Stimulated activated CD4-positive, alpha-beta T cell treated with anti-CD3 and anti-CD28 coated beads, Interleukin-2, amount 100 ng/mL, for 4 hours (primary cell): ENCODE measurements at regions not wholly inside any gene's neighbourhood (a gene's known extent, or its start where the extent isn't known, plus 50 kb on each side); places are given as distances from the start of the nearest gene placed in this dataset.

Source experiments
- DNase-seq: peaks from one replicate; pipeline ENCODE4 v3.0.0-alpha.2; 2020; ENCODE audit warnings: low read depth

DNA sequence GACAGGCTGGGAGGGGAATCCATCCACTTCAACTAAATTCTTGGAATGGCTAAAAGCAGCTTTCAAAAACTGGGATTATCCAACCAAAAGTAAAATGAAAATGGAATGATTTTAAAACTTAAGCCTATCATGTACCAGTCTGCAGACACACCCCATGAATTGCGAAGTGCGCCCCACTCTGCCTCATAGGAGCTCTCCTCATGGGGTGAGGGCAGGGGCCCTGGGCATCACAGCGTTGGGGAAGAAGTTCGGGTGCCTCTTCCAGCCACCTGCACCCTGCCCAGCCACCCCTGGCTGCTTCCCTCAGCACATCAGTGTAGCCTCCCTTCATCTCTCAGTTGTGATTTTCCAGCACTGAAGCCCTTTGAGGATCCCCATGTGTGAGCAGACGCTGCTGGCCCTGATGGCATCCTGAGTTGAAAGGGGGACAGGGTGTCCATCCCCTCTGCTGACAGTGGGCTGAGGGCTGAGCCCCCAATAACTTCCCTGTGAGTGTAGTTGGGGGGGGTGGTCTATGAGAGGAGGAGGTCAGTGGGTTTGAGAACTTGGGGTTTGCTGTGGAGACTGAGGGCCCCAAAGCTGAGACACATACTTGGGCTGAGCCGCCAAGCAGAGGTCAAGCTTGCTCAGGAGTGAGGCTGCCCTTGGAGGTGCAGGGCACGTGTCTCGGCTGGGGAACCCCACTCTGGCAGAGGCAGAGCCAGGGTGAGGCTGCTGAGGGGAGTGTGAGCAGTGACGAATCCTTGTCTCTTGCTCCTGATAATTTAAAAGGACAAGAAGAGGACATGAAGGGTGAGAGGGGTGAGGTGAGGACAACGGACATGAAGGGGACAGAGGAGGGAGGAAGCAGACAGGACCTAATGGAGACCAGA, 542.1 kb downstream of the TCERG1L start:
- DNase-seq: no peak

DNA sequence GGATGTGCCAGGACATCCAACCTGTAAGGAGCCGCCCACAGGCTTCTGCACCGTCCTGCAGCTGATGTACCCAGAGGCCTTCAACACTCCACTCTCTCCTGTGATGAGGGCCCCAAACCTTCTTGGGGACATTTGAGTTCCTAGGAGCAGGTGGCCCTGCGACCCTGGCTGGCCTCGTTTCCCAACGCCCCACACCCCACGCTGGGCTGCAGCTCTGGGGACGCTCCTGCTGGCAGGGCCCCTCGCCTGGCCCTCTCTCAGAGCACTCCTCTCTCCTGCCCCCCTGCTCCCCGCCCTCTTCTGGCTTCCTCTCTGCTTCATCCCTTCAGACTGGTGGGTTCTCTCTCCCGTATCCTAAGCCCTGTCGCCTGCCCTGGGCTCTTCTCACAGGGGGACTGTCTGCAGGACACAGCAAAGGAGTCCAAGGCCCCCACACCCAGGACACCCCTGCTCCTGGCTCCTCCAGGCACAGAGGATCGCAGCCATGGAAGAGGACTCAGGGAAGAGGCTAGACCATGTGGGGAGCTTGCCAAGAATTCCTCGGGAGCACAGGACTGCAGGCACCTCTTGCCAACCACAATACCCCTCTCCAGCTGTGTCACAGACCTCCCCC, 541.4 kb downstream of the TCERG1L start:
- no peak for DNase-seq

DNA sequence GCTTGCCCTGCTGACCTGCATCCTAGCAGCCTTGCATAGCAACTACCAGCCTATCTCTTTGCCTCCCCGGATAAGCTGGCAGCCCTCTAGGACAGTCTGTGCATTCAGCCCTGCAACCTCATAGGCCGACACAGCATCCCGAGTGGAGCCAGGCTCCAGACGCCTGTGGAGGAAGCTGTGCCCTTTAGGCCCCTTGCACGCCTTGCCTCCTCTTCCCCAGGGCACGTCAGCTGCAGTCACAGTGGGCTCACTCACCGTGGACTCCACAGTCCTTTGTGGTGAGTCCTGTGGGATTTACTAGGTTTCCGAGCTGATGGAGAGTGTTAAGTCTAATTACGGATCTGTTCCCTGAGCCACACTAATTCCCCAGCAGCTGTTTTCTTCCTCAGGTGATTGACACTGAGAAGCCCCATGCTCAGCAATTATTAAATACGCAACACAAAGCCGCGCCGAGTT, 540.0 kb downstream of the TCERG1L start:
- no peak for DNase-seq

GRCh38 chr10:130772056-130772455, 539.5 kb downstream of the TCERG1L start:
- DNase-seq: no peak

DNA sequence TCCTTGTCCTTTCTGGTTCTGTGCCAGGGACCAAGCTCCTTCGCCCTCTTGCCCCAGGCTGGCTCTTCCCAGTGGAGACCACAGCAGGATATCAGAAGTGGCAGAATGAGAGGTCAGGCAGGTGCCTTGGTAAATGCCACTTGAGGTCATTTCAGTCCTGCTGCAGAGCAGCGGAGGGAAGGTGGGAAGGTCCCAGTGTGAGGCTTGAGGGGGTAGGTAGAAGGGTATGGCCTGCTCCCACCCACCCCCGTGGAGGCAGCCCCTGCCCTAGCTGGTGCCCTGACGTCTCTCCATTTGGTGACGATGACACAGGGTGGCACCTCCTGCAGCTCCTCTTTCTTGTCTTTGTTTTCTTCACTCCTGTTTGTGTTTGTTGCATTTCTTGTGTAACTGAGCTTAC, 538.8 kb downstream of the TCERG1L start:
- no peak for DNase-seq

DNA sequence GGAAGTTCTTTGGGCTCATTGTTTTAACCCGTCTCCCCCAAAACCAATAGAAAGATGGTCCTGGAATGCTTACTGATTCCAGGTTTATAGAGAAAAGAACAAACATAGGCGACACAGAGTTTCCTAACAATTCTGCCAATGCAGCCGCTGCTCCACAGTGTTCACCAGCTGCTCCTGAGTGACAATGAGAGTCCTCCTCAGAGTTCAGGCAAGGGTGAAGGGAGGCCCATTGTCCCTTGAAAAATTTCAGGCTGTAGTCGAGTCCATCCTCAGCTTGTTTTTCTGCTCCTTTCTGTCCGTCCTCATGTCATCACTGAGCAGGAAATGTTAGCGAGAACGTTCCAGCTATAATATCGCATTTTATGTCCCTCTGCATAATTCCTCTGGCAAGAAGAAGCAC, 537.6 kb downstream of the TCERG1L start:
- no peak for DNase-seq

DNA sequence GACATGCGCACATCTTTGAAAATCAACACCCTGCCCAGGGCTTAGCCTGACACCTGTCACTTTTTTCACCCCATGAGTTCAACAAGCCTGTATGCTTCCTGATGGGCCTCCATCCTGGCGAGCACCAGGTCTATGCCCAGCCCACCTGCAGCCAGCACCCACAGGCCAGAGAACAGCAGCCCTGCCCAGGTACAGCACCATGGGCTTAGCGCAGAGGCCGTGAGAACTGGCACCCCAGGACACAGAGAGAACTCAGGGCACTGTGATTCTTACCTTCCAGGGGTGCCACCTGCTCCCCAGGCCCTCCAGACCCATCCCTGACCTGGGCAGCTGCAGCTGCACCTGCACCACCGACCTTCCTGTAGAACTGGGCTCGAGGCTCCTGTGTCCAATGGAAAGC, 536.6 kb downstream of the TCERG1L start:
- DNase-seq: no peak

DNA sequence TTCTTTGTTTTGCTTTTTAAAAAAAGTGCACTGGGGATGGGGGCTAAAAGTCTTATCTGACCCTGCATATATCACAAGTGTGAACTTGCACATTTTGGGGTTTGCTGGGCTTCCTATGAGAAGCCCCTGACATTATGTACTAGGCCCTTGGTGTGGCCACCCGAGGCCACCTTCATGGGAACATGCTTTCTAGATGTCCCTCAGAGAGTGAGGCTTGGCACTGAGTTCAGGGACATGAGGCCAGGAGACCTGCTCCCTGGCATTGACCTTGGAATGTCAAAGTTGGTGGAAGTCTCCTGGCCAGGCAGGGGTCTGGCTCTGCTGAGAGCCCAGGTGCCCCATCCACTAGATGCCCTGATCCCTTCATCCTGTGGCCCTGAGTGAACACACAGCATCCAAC, 536.2 kb downstream of the TCERG1L start:
- no peak for DNase-seq

DNA sequence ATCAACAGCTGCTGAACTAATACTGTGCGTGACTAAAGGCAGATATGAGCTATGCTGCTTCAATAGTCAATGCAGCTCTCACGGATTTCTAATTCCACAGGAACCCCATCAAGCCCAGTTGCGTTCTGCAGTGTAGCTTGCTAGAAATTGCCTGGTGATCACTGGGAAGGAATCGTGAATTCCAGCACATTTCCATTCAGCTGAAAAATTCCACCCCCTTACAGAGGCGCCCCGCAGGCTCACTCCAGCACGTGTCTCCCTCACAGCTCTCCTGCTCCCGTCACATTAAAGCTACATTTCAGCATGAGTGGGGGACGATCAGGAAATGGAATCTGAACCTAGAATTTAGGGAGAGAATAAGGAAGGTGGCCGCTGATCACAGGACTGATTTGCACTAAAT, 534.8 kb downstream of the TCERG1L start:
- no peak for DNase-seq

DNA sequence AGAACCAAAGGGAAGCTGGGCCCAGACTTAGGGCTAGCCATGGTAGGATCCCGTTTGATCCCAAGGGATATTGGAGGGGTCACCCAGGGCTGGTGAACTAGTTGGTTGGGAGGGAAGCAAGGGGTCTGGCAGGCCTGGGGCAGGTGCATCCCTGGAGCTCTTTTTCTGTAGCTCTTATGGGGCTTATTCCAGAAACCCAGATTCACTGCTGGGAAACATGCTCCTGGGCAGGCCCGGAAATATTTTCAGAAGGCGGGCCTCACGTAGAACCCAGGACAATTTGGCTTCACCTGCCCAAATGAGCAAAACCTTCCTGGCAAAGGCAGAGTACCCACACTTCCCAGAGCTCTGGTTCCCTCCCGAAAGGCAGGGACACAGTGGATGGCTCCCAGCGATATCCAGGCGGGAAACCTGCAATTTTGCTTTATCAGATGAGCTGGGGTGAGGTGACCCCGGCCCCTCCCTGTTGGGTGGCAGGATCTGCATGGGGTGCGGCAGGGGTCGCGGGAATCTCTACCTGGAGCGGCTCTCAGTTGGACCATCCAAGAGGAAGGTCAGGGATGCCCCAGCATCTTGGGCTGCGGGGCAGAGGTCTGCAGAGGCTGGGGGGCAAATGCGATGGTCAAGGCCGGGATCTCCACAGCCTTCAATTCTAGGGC, 533.9 kb downstream of the TCERG1L start:
- no peak for DNase-seq

DNA sequence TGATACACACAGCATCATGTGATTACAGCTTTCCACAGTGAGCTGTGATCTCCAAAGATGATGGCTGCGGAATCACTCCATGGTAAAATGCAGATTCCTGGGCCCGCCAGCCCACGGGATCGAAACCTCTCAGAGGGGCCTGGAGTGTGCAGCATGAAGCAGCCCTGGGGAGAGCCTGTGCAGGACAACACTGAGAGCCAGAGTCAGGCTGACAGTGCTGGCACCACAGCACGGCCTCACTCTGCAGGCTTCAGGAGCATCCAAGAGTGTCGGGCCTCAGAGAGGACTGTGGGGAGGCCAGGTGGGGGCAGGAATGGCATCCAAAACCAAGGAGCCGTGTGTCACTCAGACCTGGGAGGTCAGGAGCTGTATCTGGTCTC, 533.4 kb downstream of the TCERG1L start:
- no peak for DNase-seq

DNA sequence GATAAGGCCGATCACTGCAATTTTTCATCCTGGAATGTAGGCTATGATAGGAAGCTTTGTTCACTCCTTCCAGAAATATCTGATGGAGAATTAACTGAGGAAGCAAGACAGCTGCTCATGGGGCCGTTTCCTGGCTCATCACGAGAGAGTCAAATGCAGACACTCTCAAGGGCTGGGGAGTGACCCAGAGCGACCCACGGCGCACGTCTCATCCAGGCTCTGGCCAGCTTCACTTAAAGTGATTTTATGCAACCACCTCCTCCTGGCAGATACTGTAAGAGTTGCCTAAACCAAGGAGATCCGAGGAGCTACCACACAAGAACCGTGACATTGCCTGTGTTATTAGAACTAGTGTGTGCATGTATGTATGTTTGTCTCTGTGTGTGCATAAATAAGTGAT, 530.8 kb downstream of the TCERG1L start:
- DNase-seq: no peak

GRCh38 chr10:130781206-130781605, 530.3 kb downstream of the TCERG1L start:
- DNase-seq: no peak

DNA sequence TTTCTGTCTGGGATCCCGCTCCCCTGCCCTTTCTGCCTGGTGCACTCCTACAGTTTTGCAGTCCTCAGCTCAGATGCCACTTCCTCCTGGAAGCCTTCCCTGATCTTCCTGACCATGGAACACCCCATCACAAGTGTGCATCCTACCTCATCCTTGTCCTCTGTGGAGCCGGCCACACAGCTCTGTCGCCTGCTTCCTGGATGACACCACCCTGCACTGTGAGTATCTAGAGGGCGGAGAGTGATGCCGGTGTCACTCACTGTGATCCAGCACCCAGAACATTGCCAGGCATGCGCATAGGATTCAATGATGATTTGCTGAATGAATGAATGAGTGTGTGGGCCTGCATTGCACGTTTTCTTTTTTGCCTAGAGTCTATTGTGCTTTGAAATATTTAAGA, 529.9 kb downstream of the TCERG1L start:
- DNase-seq: no peak

DNA sequence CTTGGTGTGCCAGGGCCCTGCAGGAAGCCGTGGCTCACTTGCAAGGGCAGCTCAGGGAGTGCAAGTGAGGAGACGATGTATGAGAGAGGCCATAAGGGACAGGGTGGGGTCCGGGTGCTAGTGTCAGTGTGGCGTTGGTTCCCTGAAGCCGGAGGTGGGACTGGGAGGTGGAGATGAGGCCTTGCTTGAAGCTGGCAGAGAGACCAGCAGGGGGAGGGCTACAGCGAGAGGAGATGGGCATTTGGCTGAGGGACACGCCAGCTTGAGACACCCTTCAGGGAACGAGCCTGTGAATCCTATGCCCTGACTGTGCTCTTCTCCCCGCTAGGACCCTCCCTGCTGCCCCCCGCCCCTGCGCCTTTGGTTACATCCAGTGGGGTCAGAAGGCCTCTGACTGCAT, 529.1 kb downstream of the TCERG1L start:
- no peak for DNase-seq

GRCh38 chr10:130784326-130784725, 527.2 kb downstream of the TCERG1L start:
- no peak for DNase-seq

GRCh38 chr10:130786365-130786966, 525.1 kb downstream of the TCERG1L start:
- no peak for DNase-seq

GRCh38 chr10:130787243-130787642, 524.3 kb downstream of the TCERG1L start:
- no peak for DNase-seq

DNA sequence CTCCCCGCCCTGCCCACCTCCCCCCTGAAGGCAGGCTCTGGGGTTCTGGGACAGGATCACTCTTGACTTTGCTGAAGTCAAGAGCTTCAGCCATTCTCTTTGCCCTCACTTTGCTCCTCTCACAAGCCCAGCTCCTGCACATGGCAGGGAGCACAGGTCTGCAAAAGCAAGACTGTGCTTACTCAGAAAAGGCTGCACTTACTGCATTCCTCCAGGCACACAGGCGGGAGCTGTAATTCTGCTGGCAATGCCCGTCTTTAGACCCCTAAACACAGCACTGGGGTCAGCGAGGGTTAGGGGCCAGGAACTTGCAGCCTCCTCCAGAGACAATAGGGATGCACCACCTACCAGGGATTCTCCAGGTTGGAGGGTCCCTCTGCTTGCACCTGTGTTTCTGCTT, 523.7 kb downstream of the TCERG1L start:
- DNase-seq: no peak

DNA sequence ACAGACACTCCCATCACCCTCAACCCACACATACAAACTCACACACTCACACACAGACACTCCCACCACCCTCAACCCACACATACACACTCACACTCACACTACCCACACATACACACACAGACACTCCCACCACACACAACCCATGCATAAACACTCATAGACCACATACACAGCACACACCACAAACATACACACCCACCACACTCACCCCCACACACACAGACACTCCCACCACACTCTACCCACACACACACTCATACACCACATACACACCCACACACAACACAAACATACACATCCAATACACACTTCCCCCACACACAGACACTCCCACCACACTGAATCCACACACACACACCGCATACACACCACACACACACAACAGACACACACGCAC, 521.2 kb downstream of the TCERG1L start:
- no peak for DNase-seq

DNA sequence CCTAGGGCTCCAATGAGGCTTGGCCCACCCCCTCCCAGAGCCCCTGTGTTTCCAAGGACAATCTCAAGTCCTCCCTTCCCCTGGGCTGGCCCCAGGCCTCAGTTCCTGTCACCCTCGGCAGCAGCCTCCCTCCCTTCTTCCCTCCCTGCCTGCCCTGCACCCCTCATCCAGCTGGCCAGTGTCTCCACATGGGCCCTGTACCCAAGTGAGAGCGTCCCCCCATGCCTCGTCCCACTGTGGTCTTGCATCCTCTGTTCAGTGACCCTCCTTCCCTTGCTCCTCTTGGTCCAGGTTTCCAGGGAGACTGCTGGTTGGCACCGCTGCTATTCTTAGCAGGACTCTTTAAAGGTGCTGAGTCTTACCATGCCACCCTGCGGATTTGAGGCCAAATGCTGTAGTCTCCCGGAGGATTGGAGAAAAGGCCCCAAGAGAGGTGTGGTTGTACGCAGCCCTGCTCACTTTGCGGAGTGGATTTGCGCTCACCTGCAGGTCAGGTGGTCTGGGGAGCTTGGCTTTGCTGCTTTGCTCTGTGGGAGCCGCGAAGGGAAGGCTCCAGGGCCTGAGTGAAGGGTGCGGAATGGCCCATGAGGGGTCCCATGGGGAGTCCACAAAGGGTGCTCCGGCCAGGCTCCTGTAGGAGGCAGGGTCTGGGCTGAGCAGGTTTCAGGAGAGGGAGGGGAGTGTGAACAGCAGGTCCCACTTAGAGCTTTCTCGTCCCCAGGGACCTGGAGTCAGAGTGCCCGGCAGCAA, 519.2 kb downstream of the TCERG1L start:
- DNase-seq: no peak

DNA sequence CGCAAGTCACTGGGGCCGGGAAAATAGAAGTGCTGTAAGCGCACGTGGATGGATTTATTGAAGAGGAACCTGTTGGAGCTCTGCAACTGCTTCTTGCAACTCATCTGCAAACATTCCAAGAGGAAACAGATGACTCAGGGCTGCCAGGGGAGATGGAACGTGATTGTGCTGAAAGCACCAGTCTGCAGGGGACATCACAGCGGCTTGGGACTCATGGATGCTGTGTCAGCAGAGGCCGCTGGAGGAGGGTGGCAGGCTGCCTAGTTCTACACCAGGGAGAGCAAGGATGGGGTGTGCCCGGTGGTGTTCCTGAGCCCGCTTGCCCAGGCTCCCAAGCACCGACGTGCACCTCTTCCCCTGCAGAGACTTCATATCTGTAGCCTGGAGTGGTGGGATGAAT, 515.7 kb downstream of the TCERG1L start:
- DNase-seq: no peak
